GM12892 (cell line): ENCODE measurements at regions not wholly inside any gene's neighbourhood (a gene's known extent, or its start where the extent isn't known, plus 50 kb on each side); places are given as distances from the start of the nearest gene placed in this dataset.

Source experiments
- POLR2A ChIP-seq: IDR thresholded peaks from 2 replicates; pipeline ENCODE4 v1.6.1; 2011; ENCODE audit warnings: low read depth, low read length, control low read depth
- POLR2AphosphoS5 ChIP-seq: IDR thresholded peaks from 2 replicates; pipeline ENCODE4 v1.6.1; 2011; ENCODE audit warnings: low read depth, low read length, control low read depth
- TAF1 ChIP-seq: IDR thresholded peaks from 2 replicates; pipeline ENCODE4 v1.6.1; 2011; ENCODE audit warnings: low read depth, mild to moderate bottlenecking, control low read depth, low read length, borderline replicate concordance

GRCh38 chr4:74858921-74859562 is 64.7 kb upstream of the BTC start:
- no peak for TF ChIP-seq POLR2A
- TF ChIP-seq TAF1 = no peak
- TF ChIP-seq POLR2AphosphoS5 = no peak
